ENCODE measurements at regions not wholly inside any gene's neighbourhood (a gene's known extent, or its start where the extent isn't known, plus 50 kb on each side); places are given as distances from the start of the nearest gene placed in this dataset.

DNA sequence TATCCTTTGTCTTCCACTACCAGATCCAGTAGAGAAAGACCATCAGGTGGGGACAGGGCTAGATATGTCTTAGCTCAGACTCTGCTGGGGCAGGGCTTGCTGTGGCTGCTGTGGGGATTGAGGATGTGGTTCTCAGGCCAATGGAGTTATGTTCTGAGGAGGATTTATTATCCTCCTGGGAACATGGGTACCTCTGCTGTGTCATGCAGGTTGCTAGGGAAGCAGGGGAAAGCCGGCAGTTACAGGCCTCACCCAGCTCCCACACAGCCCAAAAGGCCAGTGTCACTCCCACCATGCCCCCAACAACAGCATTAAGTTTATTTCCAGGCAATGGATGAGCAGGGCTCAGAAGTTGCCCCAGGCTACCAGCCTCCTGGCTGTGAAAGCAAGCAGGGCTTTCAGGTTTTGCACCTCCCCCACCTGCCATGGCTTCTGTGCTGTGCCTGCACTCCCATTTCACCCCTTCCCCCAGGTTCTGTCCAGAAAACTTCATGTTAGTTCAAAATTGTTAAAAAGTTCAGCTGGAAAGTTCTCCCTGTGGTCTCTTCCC is 879.9 kb downstream of the ARAP2 start:
- no peak for DNase-seq (ENCODE audit: low read depth)

DNA sequence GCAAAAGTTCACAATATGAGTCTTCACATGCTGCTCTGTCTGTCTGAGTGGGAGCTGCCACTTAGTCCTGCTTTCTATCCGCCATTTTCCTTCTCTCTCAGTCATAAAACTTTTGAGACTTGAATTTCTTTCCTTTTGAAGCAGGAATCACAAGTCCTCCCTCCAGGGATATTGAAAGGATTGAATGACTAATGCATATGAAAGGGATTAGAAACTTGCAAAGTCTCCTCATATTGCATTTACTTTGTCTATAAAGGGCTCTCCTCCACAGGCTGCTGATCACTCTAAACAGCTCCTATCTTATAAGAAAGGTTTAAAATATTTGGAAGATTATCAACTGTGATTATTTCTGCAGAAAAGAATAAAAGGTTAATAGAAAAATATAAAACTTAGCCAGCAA is 879.1 kb downstream of the ARAP2 start:
- DNase-seq (ENCODE audit: low read depth) = no peak

GRCh38 chr4:35399912-35400311 is 844.4 kb downstream of the ARAP2 start:
- no peak for DNase-seq (ENCODE audit: low read depth)

GRCh38 chr4:35423104-35423503 is 821.2 kb downstream of the ARAP2 start:
- no peak for DNase-seq (ENCODE audit: low read depth)

DNA sequence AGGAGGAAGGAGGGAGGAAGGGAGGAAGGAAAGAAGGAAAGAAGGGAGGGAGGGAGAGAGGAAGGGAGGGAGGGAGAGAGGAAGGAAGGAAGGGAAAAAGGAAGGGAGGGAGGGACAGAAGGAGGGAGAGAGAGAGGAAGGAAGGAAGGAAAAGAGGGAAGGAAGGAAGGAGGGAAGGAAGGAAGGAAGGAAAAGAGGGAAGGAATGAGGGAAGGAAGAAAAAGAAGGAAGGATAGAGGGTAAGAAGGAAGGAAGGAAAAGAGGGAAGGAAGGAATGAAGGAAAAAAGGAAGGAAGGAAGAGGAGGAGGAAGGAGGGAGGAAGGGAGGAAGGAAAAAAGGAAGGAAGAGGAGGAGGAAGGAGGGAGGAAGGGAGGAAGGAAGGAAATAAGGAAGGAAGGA is 796.8 kb downstream of the ARAP2 start:
- DNase-seq (ENCODE audit: low read depth) = no peak

DNA sequence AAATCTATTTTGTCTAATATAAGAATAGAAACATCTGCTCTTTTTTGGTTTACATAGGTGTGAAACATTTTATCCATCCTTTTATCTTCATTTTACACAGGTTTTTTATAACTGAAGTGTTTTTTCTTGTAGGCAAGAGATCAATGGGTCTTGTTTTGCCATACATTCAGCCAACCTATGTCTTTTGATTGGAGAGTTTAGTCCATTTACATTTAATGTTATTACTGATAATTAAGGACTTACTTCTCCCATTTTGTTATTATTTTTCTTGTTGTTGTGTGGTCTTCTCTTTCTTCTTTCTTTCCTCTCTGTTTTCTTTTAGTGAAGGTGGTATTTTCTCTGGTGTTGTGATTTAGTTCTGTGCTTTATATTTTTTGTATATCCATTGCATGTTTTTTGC is 785.3 kb downstream of the ARAP2 start:
- no peak for DNase-seq (ENCODE audit: low read depth)

- DNase-seq (ENCODE audit: low read depth) = no peak
Observed at GRCh38 chr4:35461931-35462659, 782.2 kb downstream of the ARAP2 start.

DNA sequence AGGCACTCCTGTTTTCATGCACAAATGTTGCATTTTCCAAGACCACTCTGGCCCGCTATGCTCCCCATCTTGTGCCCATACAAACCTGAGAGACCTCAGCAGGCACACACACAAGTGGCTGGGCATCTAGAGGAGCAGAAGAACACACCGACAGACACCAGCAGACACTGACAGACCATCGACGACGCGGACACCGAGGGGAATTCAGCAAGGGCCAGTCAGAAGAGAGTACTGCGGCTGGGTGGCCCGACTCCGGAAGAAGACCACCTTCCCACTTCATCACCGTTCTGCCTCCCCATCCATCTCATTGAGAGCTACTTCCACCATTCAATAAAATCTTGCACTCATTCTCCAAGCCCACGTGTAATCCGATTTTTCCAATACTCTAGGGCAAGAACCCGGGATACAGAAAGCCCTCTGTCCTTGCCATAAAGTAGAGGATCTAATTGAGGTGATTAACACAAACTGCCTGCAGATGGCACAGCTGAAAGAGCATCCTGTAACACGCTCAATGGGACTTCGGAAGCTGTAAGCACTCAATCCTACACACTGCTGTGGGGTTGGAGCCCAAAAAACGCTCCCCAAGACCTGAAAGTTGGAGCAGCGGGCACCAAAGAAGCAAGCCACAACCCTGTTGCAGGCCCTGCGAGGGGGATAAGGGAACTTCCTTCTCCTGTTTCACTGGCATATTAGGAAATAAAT is 780.9 kb downstream of the ARAP2 start:
- DNase-seq (ENCODE audit: low read depth) = no peak

- no peak for DNase-seq (ENCODE audit: low read depth)
Observed at GRCh38 chr4:35464964-35465528, 779.3 kb downstream of the ARAP2 start.

DNA sequence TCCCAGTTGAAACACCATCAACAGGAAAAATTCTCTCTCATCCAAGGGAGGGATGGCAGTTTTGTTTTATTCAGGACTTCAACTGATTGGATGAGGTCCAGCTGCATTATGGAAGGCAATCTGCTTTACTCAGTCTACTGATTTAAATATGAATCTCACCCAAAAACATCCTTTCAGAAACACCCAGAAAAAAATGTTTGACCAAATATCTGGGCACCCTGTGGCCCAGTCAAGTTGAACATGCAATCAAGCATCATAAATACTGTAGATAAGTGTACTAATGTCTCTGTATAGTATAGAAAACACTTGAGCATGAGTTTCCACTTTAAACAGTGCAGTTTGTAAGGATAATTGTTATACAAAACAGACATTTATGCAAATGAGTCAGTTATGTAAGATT is 753.2 kb downstream of the ARAP2 start:
- no peak for DNase-seq (ENCODE audit: low read depth)

- DNase-seq (ENCODE audit: low read depth) = no peak
Observed at GRCh38 chr4:35493977-35494376, 750.3 kb downstream of the ARAP2 start.

GRCh38 chr4:35494955-35495354 is 749.4 kb downstream of the ARAP2 start:
- DNase-seq (ENCODE audit: low read depth) = no peak

DNA sequence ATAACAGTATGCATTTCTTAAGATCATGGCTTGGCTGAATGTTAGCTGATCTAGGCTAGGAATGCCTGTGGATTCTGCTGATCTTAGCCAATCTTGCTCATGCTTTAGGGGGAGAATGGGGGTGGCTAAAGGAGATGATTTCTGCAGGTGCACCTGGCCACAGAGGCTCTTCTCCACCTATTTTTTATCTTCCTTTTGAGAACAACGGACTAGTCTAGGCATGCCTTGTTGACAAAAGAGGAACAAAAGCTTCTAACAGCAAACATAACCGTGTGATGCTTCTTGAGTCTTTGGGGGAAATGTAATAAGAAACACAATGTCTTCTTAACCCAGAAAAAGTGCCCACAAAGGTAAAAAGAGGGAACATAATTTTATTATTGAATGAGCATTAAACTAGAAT is 743.5 kb downstream of the ARAP2 start:
- DNase-seq (ENCODE audit: low read depth) = no peak

DNA sequence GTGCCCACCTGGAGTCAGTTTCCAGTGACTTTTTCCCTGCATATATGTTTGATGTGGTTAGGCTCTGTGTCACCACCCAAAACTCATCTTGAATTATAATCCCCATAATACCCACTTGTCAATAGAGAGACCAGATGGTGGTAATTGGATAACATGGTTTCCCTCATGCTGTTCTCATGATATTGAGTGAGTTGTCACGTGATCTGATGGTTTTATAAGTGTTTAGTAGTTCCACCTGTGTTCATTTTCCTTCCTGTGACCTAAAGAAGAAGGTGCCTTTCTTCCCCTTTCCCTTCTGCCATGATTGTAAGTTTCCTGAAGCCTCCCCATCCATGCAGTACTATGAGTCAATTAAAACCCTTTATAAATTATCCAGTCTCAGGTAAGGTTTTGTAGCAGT is 740.9 kb downstream of the ARAP2 start:
- no peak for DNase-seq (ENCODE audit: low read depth)

- no peak for DNase-seq (ENCODE audit: low read depth)
Observed at GRCh38 chr4:35506161-35506560, 738.2 kb downstream of the ARAP2 start.

- no peak for DNase-seq (ENCODE audit: low read depth)
Observed at GRCh38 chr4:35511851-35512250, 732.5 kb downstream of the ARAP2 start.

DNA sequence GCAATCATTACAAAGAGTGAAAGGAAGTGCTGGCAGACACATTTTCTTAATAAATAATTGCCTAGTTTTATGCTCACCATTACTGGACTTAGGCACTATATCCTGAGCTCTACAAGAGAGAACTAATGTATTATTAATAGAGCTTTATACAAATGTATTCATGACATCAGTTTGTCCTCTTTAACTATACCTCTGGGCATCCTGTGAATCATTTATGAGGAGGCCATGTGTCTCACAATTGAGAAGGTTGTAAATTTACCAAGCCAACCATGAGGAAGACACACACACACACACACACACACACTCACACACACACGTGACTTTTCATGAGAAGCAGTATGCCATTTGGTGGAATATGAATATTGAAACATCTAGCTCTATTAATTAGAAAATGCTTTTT is 728.2 kb downstream of the ARAP2 start:
- DNase-seq (ENCODE audit: low read depth) = no peak

- no peak for DNase-seq (ENCODE audit: low read depth)
Observed at GRCh38 chr4:35520059-35520458, 724.3 kb downstream of the ARAP2 start.

GRCh38 chr4:35521682-35522081 is 722.6 kb downstream of the ARAP2 start:
- no peak for DNase-seq (ENCODE audit: low read depth)

- DNase-seq (ENCODE audit: low read depth) = no peak
Observed at GRCh38 chr4:35525192-35525978, 718.9 kb downstream of the ARAP2 start.

- DNase-seq (ENCODE audit: low read depth) = no peak
Observed at GRCh38 chr4:35526456-35526855, 717.9 kb downstream of the ARAP2 start.

DNA sequence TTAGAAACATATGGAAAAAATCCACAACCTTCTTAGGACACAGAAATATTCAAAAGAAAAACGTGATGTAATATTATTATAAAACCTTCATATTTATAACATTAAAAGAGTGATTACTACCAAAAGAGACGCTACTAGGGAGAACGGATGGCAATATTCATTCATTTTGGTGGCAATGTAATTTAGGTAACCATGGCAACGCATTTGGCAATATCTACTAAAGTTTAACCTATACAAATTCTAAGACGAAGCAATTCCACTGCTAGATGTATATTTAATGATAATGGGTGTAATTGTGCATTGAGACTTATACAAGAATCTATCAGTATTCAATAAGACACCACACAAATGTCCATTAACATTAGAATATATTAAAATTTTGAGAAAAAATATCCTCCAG is 709.4 kb downstream of the ARAP2 start:
- DNase-seq (ENCODE audit: low read depth) = no peak
